ENCODE measurements at regions not wholly inside any gene's neighbourhood (a gene's known extent, or its start where the extent isn't known, plus 50 kb on each side); places are given as distances from the start of the nearest gene placed in this dataset.

DNA sequence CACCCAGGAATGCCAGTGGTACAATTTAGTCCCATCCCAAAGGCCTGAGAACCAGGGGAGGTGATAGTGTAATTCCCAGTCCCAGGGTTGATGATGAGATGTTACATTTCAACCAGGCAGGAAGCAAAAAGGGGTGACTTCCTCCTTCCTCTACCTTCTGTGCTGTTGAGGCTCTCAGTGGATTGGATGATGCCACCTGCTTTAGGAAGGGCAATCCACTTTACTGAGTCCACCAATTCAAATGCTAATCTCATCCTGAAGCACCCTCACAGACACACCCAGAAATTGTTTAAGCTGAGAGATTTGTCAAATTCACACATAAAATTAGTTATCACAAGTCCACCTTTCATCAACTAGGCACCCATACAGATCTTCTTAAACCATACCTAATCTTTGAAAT lies 418.5 kb upstream of the GOLIM4 start:
- TF ChIP-seq, protein P1, sequence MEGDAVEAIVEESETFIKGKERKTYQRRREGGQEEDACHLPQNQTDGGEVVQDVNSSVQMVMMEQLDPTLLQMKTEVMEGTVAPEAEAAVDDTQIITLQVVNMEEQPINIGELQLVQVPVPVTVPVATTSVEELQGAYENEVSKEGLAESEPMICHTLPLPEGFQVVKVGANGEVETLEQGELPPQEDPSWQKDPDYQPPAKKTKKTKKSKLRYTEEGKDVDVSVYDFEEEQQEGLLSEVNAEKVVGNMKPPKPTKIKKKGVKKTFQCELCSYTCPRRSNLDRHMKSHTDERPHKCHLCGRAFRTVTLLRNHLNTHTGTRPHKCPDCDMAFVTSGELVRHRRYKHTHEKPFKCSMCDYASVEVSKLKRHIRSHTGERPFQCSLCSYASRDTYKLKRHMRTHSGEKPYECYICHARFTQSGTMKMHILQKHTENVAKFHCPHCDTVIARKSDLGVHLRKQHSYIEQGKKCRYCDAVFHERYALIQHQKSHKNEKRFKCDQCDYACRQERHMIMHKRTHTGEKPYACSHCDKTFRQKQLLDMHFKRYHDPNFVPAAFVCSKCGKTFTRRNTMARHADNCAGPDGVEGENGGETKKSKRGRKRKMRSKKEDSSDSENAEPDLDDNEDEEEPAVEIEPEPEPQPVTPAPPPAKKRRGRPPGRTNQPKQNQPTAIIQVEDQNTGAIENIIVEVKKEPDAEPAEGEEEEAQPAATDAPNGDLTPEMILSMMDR (IDR thresholded peaks at IDR 0.05): no peak
- no peak for TF ChIP-seq POLR2A (IDR thresholded peaks at IDR 0.05)
